GM12892 (cell line): ENCODE measurements at regions not wholly inside any gene's neighbourhood (a gene's known extent, or its start where the extent isn't known, plus 50 kb on each side); places are given as distances from the start of the nearest gene placed in this dataset.

Experiments used
- DNase-seq: peaks from one replicate; pipeline ENCODE4 v3.0.0; 2011; ENCODE audit not compliant: insufficient read length
- FAIRE-seq: peaks from 2 replicates; lab custom pipeline; 2011; peaks lifted over from hg19 to GRCh38; lab: Jason Lieb, UNC
- POLR2A ChIP-seq: IDR thresholded peaks from 2 replicates; pipeline ENCODE4 v1.6.1; 2011; ENCODE audit warnings: low read depth, low read length, control low read depth
- POLR2AphosphoS5 ChIP-seq: IDR thresholded peaks from 2 replicates; pipeline ENCODE4 v1.6.1; 2011; ENCODE audit warnings: low read depth, low read length, control low read depth
- TAF1 ChIP-seq: IDR thresholded peaks from 2 replicates; pipeline ENCODE4 v1.6.1; 2011; ENCODE audit warnings: low read depth, mild to moderate bottlenecking, control low read depth, low read length, borderline replicate concordance

DNA sequence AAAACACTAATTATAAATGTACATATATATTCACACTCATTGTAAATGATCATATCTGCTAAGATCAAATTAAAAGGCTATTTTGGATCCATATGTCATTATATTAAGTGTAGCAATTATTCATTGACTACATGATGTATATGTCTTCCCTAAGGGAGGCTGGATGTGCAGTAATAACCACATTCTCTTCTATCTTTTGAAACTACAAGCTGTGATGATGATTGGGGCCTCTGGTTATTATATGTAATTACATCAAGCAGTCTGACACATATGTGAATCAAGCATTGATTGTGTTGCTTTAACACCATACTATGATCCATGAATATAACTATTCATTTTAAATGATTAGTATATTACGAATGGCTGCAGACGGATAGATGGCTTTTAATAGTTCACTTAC is 1973.4 kb downstream of the SUCLG1 start:
- DNase-seq (no peak), FAIRE-seq (no peak)
- no peak for TF ChIP-seq POLR2AphosphoS5
- no peak for TF ChIP-seq TAF1
- TF ChIP-seq POLR2A: no peak

DNA sequence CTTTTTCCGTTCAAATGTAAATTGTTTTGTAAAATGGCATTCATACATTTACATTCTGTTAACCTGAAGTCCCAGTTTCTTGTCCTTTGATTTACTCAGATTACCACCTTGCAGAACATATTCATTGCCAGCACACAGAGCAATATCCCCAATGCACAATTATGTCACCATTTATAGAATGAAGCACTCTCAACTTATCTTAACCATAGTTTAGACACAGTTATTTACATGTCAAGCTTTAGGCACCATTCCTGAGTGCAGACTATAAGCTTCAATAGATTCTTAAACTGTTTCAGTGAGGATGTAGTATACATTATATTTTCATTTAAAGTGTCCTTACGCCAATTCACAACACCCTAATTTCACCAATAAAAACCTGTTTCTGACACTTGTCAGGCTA is 1977.9 kb downstream of the SUCLG1 start:
- TF ChIP-seq TAF1 (no peak), POLR2AphosphoS5 (no peak), POLR2A (no peak)
- DNase-seq (no peak), FAIRE-seq (no peak)

DNA sequence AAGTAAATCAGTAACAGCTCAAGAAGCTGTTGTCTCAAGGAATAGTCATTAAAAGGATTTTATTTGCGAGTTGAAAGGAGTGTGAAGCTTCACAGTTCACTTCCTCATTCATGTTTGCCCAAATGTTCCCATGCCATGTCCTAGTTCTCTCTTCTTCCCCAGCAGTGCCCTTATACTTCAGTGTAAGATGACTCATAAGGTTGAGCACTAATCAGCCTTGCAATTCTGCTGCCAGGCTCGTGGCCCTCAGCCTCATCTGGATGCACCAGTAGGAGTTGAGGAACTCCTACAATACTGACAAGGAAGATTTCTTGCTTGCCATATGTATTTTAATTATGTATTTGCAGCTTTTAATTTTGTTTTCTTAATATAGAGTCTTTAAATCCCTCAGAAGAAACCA is 1980.4 kb downstream of the SUCLG1 start:
- DNase-seq: no peak
- TF ChIP-seq TAF1 (no peak), POLR2A (no peak), POLR2AphosphoS5 (no peak)
- no peak for FAIRE-seq

DNA sequence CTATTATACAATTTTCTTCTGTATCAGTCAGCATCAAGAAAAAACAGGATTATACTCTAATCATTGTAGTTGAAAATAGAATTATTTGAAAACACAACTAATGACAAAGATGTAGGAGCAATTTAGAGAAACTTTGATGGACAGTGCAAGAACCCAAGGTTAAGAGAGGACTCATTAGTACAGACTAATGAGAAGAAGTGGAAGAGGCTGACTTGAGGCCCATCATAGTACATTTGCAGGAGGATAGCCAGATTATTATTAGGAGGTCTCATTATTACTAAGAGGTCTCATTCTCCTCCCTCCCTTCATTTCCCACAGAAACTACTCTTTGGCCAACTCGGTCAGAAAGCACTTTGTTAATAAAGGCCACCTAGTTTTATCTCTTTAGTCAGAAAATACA is 1983.0 kb downstream of the SUCLG1 start:
- no peak for FAIRE-seq
- no peak for DNase-seq
- no peak for TF ChIP-seq POLR2A
- no peak for TF ChIP-seq POLR2AphosphoS5
- no peak for TF ChIP-seq TAF1

DNA sequence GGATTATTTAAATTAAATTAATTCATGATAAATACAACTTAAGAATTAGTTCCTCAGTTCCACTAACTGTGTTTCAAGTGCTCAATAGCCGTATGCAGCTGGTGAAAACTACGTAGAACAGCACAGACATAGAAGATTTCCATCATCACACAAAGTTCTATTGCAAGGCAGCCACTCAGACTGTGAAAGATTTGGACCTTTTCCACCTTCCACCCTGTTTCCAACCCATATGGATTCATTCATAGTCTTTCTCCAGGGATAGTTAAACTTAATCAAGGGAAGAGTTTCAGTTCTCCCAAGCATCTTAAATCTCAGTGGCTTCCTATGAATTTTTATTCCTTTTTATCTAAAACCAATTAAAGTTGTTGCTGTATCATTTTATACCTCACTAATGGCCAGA is 2030.8 kb downstream of the SUCLG1 start:
- TF ChIP-seq POLR2A (no peak), TAF1 (no peak)
- DNase-seq: no peak

DNA sequence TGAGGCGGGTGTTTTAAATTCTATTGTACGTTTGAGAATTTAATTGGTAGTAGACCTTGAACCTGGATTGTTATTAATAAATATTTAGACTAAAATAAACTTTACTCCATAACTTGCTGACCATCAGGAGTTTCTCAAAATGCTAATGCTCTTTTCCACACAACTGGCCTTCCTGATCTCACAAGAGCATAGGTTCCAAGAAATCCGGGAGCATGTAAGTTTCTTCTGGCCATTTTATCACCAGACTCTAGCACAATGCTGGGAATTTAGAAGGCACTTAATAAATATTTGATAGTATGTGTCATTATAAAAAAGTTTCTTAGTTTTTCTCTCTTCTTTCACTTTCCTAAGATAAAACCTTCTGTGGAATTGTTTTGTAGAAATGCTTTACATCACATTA is 2047.1 kb downstream of the SUCLG1 start:
- DNase-seq (no peak), FAIRE-seq (no peak)
- no peak for TF ChIP-seq POLR2AphosphoS5
- no peak for TF ChIP-seq POLR2A

More for the DNA sequence above, 2030.8 kb downstream of the SUCLG1 start:
- FAIRE-seq: no peak

DNA sequence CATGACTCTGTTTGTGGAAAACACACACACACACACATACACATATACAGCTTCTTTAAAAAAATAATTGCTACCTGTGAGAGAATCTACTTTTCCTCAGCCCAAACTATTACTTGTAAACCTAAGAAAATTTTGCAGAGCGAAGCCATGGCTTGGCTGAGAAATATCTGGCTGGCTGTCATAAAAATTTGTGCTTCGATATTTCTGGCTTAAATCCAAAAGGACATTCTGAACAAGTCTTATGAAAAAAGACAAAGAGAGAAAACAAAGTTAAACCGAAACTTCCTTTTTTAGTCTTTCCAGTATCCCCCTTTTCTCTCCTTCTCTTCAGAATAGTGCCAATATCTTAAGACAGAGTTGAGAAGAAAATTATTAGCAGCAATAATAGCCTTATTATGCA is 2048.0 kb downstream of the SUCLG1 start:
- FAIRE-seq: no peak
- DNase-seq: no peak
- TF ChIP-seq POLR2A (no peak), POLR2AphosphoS5 (no peak), TAF1 (no peak)

DNA sequence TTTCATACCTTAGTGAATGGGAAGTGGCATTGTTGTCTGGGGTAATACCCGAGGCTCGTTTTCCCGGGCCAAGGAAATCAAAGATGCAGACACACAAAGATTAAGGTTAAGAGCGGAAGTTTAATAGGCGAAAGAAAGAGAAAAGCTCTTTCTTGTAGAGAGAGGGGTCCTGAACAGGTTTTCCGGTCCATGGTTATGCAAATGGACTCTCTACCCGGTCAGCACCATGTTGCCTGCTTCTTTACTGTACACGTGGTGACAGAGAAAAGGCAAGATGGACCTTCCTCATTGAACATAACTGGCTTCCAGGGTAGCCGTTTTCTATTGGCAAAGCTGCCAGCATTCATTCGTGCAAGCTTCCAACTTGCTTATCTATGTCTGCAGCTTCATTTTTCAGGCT is 2063.5 kb downstream of the SUCLG1 start:
- no peak for FAIRE-seq
- TF ChIP-seq POLR2A: no peak
- TF ChIP-seq POLR2AphosphoS5: no peak
- TF ChIP-seq TAF1: no peak
- DNase-seq: no peak

DNA sequence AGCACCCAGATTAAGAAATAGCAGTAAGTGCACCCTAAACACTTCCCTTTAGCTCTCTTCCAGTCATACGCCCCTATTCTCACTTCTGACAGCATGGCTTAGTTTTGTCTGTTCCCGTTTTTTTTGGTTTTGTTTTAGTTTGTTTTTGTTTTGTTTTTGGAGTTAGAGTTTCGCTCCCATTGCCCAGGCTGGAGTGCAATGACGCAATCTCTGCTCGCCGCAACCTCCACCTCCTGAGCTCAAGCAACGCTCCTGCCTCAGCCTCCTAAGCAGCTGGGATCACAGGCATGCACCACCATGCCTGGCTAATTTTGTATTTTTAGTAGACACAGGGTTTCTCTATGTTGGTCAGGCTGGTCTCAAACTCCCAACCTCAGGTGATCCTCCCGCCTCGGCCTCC is 2067.7 kb downstream of the SUCLG1 start:
- FAIRE-seq (no peak), DNase-seq (no peak)
- no peak for TF ChIP-seq TAF1
- TF ChIP-seq POLR2AphosphoS5: no peak
- no peak for TF ChIP-seq POLR2A

DNA sequence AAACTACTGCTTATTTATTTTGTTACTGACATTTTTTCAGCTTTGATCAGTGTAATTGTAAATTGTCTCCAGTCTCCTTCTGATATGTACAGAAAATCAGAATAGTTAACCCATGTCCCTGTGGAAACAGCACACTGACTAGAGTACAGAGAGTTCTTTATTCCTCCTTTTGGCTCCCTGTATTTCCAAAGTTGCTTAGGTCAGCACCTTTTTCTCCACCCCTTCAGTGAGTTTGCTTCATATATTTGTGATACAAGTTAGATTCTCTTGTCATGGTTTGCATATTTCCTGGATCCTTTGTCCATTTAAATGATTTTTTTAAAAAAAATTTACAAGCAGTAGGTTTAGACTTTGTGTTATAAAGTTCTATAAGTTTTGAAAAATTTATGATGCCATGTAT is 2051.1 kb upstream of the LRRTM1 start:
- no peak for FAIRE-seq
- DNase-seq: no peak
- TF ChIP-seq POLR2AphosphoS5 (no peak), TAF1 (no peak)

DNA sequence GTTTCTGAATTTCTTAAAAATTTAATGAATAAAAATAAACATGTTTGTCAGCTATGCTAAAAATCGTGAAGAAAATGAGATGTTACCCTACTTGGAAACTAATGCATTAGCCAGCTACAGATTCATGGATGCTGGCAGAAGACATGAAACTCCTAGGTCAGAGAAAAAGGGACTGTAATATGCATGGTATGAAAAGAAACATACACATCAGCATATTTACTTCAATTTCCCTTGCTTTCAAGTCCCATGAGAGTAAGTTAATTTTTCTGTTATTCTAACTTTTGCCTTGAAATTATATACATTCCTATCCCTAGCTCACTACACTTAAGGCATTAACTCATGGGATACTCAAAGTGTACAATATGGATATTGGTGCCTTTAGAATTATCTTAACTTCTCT is 2041.4 kb upstream of the LRRTM1 start:
- no peak for FAIRE-seq
- DNase-seq: no peak
- no peak for TF ChIP-seq POLR2A
- TF ChIP-seq TAF1: no peak
- TF ChIP-seq POLR2AphosphoS5: no peak

DNA sequence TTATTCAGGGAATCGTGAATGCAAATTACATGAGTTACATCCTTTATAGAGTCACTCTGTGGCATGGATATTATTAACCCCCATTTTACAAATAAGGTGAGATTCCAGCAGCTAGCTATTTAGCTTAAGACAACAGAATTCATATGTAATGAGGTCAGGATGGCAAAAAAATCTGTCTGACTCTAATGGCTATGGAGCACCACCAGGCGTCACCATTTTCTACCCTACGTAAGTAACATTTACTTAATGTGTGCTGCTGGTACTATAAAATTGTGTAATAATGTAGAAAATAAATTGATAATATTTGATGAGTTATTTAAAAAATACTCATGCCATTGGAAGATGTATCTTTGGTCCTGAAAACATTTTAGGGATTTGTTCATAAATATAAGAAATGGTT is 2040.1 kb upstream of the LRRTM1 start:
- no peak for TF ChIP-seq POLR2A
- no peak for TF ChIP-seq POLR2AphosphoS5
- TF ChIP-seq TAF1: no peak
- FAIRE-seq (no peak), DNase-seq (no peak)

DNA sequence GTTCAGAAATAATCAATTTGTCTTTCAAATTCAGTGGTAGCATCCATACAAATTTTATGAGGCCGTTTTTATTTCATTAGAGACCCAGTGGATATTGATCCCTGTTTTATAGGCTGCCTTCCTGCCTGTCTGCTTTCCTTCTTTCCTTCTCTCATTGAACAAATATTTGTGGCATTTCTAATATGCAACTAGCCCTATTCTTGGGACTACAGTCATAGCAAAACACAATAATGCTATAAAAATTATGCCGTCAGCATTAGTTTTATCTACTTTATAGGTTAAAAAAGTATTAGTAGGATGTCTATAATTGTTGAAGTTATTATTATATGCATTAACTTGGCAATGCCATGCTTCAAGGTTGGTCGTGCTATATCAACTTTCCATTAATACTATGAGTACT is 2037.8 kb upstream of the LRRTM1 start:
- FAIRE-seq: no peak
- TF ChIP-seq POLR2A (no peak), TAF1 (no peak), POLR2AphosphoS5 (no peak)
- DNase-seq: no peak
